ENCODE measurements at regions not wholly inside any gene's neighbourhood (a gene's known extent, or its start where the extent isn't known, plus 50 kb on each side); places are given as distances from the start of the nearest gene placed in this dataset.

GRCh38 chr13:22375151-22375550 lies 704.3 kb downstream of the FGF9 start:
- Histone ChIP-seq H3K27me3 (ENCODE audit: control insufficient read depth, insufficient read depth, low read length) (no peaks in the 10 kb centered on the region), H3K4me3 (ENCODE audit: low read depth, low read length) (no peak overlapping the region), H3K36me3 (ENCODE audit: control insufficient read depth, insufficient read depth, low read length) (no peaks in the 10 kb centered on the region; the same call in 1 of the 2 replicates)
- CTCF ChIA-PET, result interaction anchor here (0.7 kb wide), 1 partner anchor 52 kb away, joined by 3 read pairs; no protein-coding TSS in a partner anchor
- POLR2A ChIA-PET, result no interaction called here
- TF ChIP-seq, protein P1, sequence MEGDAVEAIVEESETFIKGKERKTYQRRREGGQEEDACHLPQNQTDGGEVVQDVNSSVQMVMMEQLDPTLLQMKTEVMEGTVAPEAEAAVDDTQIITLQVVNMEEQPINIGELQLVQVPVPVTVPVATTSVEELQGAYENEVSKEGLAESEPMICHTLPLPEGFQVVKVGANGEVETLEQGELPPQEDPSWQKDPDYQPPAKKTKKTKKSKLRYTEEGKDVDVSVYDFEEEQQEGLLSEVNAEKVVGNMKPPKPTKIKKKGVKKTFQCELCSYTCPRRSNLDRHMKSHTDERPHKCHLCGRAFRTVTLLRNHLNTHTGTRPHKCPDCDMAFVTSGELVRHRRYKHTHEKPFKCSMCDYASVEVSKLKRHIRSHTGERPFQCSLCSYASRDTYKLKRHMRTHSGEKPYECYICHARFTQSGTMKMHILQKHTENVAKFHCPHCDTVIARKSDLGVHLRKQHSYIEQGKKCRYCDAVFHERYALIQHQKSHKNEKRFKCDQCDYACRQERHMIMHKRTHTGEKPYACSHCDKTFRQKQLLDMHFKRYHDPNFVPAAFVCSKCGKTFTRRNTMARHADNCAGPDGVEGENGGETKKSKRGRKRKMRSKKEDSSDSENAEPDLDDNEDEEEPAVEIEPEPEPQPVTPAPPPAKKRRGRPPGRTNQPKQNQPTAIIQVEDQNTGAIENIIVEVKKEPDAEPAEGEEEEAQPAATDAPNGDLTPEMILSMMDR (IDR thresholded peaks at IDR 0.05; ENCODE audit: insufficient read depth, low read depth, low read length), result no peak
- DNase-seq (ENCODE audit: low read depth), result no peak

- no peak for DNase-seq (ENCODE audit: low read depth)
- Histone ChIP-seq H3K36me3 (ENCODE audit: control insufficient read depth, insufficient read depth, low read length) (no peaks in the 10 kb centered on the region), H3K4me3 (ENCODE audit: low read depth, low read length) (no peak overlapping the region), H3K27me3 (ENCODE audit: control insufficient read depth, insufficient read depth, low read length) (no peaks in the 10 kb centered on the region)
- TF ChIP-seq, protein P1 (IDR thresholded peaks at IDR 0.05; ENCODE audit: insufficient read depth, low read depth, low read length), result no peak
- ChIA-PET CTCF (interaction anchor here (0.6 to 0.9 kb wide), 2 partner anchors 14 to 16 kb away, joined by 3 read pairs; no protein-coding TSS in a partner anchor), POLR2A (no interaction called here)
Observed at GRCh38 chr13:22387899-22388298, 717.0 kb downstream of the FGF9 start.

GRCh38 chr13:22399801-22400420 lies 729.0 kb downstream of the FGF9 start:
- CTCF ChIA-PET, result no interaction called here
- no peak for DNase-seq (ENCODE audit: low read depth)
- no peaks in the 10 kb centered on the region for H3K27me3 ChIP-seq (ENCODE audit: control insufficient read depth, insufficient read depth, low read length)
- TF ChIP-seq, protein P1 (IDR thresholded peaks at IDR 0.05; ENCODE audit: insufficient read depth, low read depth, low read length), result no peak
- POLR2A ChIA-PET, result no interaction called here
- no peaks in the 10 kb centered on the region for H3K36me3 ChIP-seq (ENCODE audit: control insufficient read depth, insufficient read depth, low read length)
- H3K4me3 ChIP-seq (ENCODE audit: low read depth, low read length), result no peak overlapping the region

GRCh38 chr13:22402682-22403081 lies 731.8 kb downstream of the FGF9 start:
- Histone ChIP-seq H3K36me3 (ENCODE audit: control insufficient read depth, insufficient read depth, low read length) (no peaks in the 10 kb centered on the region), H3K27me3 (ENCODE audit: control insufficient read depth, insufficient read depth, low read length) (no peaks in the 10 kb centered on the region), H3K4me3 (ENCODE audit: low read depth, low read length) (no peak overlapping the region)
- CTCF ChIA-PET, result no interaction called here
- POLR2A ChIA-PET, result no interaction called here
- TF ChIP-seq, protein P1 (IDR thresholded peaks at IDR 0.05; ENCODE audit: insufficient read depth, low read depth, low read length), result no peak
- DNase-seq (ENCODE audit: low read depth), result no peak

DNA sequence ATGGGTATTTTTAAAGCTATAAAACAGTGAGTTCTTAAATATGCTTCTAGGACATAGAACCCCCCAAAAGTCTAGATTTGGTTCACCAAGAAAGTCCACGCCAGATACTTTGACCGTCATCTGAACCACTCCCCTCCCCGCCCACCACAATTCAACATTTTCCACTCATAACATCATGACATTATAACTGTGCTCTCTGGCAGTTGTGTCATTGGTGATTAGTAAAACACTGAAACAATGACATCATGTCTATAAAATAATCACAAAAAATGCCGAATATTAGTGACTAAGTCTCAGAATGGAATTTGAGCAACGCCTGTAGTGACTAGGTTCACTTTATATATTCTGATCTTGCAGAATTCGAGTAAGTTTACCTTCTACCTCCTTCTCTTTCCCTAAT lies 732.3 kb downstream of the FGF9 start:
- ChIA-PET POLR2A (no interaction called here), CTCF (no interaction called here)
- no peaks in the 10 kb centered on the region for H3K27me3 ChIP-seq (ENCODE audit: control insufficient read depth, insufficient read depth, low read length)
- no peak for DNase-seq (ENCODE audit: low read depth)
- no peak overlapping the region for H3K4me3 ChIP-seq (ENCODE audit: low read depth, low read length)
- no peaks in the 10 kb centered on the region for H3K36me3 ChIP-seq (ENCODE audit: control insufficient read depth, insufficient read depth, low read length)
- TF ChIP-seq, protein P1 (IDR thresholded peaks at IDR 0.05; ENCODE audit: insufficient read depth, low read depth, low read length), result no peak

Measured in BJ (cell line).